NCI-H345 (cell line): ENCODE measurements at regions not wholly inside any gene's neighbourhood (a gene's known extent, or its start where the extent isn't known, plus 50 kb on each side); places are given as distances from the start of the nearest gene placed in this dataset.
"Not testable (repeated sequence)": the region's sequence is repeated elsewhere in the genome, so short reads cannot be mapped to it uniquely, and the experiment has no call there.

Experiments
- DNase-seq: peaks from one replicate; lab custom pipeline; 2025; lab: John Stamatoyannopoulos, UW

DNA sequence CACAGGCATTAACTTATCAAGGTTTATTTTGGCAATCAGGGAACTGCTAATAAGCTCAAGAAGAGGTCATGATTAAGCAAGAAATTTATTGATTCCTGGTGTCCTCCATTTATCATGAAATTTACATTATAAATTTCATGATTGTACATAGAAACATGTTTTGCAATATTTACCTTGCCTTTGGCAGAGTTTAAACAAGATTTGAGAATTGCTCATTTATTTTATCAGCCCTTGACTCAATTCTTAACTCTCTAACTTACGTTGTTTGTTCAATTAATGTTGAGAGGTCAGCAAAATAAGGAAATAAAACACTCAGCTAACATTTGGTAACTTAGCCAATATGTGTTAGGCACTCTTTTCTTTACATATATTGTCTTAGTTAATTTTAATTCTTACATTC, 286.6 kb downstream of the SLC7A11 start:
- no peak for DNase-seq

DNA sequence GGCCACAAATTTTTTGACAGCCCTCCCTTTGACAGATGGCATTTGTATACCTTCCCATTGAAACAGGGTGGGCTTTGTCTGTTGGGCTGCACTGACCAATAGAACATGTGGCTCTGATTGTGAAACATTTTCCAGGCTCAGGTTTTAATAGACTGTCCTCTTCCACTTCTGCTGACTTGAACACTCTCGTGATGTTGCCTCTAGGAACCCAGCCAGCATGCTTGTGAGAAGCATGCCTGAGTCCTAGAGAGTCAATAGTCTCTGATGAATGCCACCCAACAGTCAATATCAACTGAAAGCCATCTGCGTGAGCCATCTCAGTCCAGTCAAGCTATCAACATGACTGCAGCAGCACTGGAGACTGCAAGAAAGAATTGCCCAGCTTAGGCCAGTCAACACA, 290.0 kb downstream of the SLC7A11 start:
- no peak for DNase-seq

- DNase-seq = no peak
Measured at GRCh38 chr4:137950286-137950685, 291.9 kb downstream of the SLC7A11 start.

GRCh38 chr4:137949746-137950145, 292.4 kb downstream of the SLC7A11 start:
- DNase-seq = no peak

DNA sequence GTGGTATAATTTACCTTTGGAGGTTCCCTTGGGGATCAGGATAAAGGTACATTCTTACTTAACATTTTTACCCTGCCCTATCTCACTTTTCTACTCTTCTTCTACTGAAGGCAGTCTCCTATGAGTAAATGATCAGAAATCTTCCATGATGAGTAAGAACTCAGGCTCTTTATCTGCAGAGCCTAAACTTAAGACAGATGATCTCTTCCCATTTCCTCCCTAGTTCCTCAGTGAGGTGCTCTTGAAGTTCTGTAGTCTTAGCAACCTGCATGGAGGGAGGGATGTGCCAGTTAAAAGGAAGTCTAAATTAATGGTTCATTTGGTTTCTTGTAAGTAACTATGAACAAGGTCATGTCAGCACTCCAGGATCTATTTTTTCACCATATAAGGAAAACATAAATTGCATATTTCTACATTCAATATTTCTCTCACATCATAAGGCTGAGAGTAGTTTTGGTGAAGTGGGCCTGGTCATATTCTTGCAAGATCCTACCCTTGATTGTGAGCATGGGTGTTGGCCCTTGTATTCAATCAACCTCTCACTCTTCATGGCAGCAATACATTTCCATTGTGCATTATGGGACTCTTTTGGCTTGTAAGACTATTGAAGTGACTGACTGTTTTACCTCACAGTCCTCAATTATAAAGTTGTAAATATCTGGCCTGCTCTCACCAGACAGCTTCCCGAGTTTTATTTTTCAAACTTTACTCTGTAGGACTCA, 295.5 kb downstream of the SLC7A11 start:
- DNase-seq = no peak

- DNase-seq = not testable (repeated sequence)
Measured at GRCh38 chr4:137942815-137943214, 299.3 kb downstream of the SLC7A11 start.

GRCh38 chr4:137942015-137942515, 300.1 kb downstream of the SLC7A11 start:
- not testable (repeated sequence) for DNase-seq

- DNase-seq = no peak
Measured at GRCh38 chr4:137934911-137935310, 307.2 kb downstream of the SLC7A11 start.

GRCh38 chr4:137934046-137934445, 308.1 kb downstream of the SLC7A11 start:
- no peak for DNase-seq

GRCh38 chr4:137927972-137928371, 314.2 kb downstream of the SLC7A11 start:
- no peak for DNase-seq

- DNase-seq = no peak
Measured at GRCh38 chr4:137923494-137923893, 318.7 kb downstream of the SLC7A11 start.

DNA sequence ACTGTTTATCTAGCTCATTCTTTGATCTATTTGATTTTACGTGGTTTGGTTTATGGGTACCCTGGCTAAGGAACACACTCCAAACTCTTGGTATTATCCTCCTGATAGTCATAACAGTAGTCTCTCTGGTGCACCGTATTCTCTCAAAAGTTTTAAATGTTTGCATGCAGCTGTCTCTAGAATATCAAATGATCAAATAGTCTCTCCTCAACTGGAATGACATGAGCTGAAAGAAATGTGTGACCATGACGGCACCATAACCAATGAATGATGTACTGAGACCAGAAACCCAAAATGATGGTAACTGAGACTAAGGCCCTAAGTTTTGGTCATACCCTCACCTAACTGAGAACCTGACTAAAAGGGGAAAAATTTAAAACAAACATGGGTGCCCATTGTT, 319.4 kb downstream of the SLC7A11 start:
- DNase-seq = no peak

DNA sequence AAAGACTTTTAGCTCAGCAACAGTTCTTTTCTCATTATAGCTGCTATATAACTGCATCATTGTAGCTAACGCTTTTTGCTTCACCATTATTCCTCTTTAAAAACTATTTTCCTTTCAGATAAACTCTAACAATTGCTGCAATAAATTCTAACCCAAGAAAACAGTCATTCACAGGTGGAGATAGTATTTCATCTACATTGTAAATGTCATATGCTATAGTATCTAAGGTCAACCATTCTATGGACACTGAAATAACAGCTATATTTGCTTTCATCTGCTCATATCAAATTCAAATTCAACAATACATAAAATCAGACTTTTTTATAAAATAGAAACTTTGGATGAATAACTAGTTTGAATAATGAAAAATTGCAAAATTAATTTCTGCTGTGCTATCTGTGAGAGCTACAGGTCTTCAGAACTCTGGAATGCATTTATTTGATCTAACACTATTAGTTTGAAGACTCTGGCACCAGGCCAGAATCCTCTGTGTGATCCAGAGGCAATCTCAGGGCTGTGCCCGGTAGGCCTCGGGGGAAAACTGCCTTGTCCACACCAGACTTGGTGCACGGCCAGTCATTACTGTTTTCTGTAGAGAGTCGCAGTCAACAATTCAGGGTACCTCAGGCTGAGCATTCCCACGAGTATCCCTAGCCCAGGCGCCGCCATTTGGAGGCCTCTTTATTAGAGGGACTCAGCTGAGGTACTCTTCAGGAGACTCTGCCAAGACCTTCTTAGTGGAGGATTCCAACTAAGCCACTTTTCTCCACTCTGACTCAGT, 332.4 kb downstream of the SLC7A11 start:
- peak; percentile 52 for DNase-seq

GRCh38 chr4:137905930-137906329, 336.2 kb downstream of the SLC7A11 start:
- DNase-seq = no peak

DNA sequence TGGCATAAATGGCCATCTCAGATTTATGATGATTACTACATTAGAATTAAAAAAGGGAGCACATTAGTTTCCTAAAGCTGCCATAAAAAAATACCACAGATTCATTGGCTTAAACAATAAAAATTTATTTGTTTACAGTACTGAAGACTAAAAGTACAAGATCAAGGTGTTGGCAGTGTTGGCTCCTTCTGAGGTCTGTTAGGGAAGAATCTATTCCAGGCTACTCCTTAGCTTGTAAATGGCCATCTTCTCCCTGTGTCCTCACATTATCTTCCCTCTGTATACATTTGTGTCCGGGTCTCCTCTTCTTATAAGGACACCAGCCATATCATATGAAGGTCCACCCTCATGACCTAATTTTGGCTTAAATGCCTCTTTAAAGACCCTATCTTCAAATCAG, 341.0 kb downstream of the SLC7A11 start:
- DNase-seq = no peak

GRCh38 chr4:137896221-137896737, 345.9 kb downstream of the SLC7A11 start:
- DNase-seq = no peak

DNA sequence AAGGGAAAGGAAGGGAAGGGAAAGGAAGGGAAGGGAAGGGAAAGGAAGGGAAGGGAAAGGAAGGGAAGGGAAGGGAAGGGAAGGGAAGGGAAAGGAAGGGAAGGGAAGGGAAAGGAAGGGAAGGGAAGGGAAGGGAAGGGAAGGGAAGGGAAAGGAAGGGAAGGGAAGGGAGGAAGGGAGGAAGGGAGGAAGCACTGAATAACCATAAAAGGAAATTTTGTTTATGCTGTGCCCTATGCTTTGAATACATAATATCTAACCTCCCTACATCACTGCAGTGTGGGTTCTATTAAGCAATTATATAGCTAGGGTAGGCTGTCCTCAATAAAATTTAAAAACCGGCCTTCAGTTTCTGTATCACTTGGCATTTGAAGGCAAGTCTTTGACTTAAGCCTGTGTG, 346.6 kb downstream of the SLC7A11 start:
- DNase-seq = not testable (repeated sequence)

- DNase-seq = no peak
Measured at GRCh38 chr4:137892134-137892533, 350.0 kb downstream of the SLC7A11 start.

DNA sequence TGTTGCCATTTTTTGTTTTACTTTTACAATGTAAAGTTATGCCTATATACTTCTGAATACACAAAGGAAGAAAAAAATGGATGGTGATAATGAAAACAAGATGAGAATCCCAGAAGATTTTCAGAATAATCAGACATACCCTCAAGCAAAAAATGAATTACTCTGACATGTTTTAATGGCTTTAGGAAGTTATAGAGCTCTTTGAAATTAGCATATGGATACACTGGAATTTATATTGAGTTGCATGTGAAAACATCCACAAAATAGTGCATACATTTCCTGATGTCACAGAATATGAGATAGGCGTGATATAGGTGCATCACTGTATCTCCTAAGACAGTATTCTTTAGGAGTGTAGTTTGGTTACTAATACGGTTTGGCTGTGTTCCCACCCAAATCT, 351.3 kb downstream of the SLC7A11 start:
- DNase-seq = no peak

DNA sequence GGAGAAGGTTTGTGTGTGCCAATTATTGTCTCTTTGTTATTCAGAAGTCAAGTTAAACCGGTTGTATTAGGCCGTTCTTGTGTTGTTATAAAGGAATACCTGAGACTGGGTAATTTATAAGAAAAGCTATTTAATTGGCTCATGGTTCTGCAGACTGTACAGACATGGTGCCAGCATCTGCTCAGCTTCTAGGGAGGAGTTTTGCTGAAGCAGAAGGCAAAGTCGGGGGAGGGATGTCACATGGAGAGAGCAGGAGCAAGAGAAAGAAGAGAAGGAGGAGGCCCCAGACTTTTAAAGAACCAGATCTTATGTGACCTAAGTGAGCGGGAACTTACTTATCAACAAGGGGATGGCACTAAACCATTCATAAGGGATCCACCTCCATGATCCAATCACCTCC, 349.3 kb upstream of the PCDH18 start:
- no peak for DNase-seq

- DNase-seq = not testable (repeated sequence)
Measured at GRCh38 chr4:137868067-137868466, 335.8 kb upstream of the PCDH18 start.

DNA sequence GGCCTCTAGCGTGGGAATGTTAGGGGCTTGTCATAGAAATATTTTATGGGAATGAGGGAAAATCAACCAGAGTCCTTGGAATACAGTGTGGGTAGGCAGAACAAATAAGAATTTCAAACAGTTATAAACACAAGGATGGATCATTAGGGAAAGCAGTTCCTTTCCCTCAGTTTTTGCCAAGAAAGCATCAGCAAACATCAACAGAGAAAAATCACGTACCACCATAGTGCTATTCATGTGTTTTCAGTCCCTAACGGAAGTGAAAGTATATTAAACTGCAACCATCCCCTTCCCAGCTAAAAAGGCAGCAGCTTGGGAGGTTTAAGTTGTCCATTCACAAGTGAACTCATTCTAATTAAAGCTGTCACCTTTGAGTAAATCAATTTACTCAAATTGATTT, 334.4 kb upstream of the PCDH18 start:
- DNase-seq = no peak

GRCh38 chr4:137861682-137862081, 329.4 kb upstream of the PCDH18 start:
- no peak for DNase-seq
